Loucy (cell line): ENCODE measurements at regions not wholly inside any gene's neighbourhood (a gene's known extent, or its start where the extent isn't known, plus 50 kb on each side); places are given as distances from the start of the nearest gene placed in this dataset.

Source experiments
- EZH2phosphoT487 ChIP-seq: fragments of 200-600 bp; IDR thresholded peaks from 2 replicates; pipeline ENCODE4 v1.6.1; 2018; ENCODE audit warnings: antibody characterized with exemption, mild to moderate bottlenecking, moderate library complexity, borderline replicate concordance
- TF ChIP-seq, protein P1 (sequence below): fragments of 200-600 bp; sonication (generic); conservative IDR thresholded peaks from 2 replicates; pipeline ENCODE4 v1.5.1; 2014; ENCODE audit warnings: mild to moderate bottlenecking, antibody characterized with exemption, low read length

DNA sequence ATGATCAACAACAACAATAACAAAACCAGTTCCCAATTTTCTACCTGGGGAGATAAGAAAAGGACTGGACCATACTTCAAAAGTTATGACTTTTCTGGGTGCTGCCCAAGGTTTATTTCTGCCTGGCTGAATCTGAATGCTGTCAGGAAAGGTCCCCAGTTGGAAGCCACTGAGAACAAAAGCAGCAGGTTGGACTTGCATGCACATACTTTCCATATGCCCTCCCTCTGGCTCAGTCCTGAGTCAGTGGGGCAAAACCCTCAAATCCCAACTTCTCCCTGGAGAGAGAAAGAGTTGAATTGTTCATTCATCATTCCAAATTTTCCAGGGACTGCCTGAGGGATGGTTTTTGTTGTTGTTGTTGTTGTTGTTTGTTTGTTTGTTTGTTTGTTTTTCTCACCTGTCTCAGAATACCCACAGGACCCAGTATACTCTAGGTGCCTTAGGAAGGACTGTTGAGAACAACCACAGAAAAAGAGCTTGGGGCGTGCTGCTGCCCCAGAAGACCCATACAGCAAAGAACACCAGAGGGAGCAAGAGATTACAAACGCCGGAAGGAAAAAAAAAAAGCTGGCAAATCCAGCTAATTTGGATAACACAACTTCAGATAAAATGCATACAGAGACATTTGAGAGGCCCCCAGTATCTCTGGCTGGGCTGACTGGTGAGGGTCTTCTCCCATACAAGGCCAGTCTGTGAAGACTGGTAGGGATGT lies 138.9 kb upstream of the INPP4B start:
- TF ChIP-seq, protein P1, sequence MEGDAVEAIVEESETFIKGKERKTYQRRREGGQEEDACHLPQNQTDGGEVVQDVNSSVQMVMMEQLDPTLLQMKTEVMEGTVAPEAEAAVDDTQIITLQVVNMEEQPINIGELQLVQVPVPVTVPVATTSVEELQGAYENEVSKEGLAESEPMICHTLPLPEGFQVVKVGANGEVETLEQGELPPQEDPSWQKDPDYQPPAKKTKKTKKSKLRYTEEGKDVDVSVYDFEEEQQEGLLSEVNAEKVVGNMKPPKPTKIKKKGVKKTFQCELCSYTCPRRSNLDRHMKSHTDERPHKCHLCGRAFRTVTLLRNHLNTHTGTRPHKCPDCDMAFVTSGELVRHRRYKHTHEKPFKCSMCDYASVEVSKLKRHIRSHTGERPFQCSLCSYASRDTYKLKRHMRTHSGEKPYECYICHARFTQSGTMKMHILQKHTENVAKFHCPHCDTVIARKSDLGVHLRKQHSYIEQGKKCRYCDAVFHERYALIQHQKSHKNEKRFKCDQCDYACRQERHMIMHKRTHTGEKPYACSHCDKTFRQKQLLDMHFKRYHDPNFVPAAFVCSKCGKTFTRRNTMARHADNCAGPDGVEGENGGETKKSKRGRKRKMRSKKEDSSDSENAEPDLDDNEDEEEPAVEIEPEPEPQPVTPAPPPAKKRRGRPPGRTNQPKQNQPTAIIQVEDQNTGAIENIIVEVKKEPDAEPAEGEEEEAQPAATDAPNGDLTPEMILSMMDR, result peak; percentile 55
- TF ChIP-seq EZH2phosphoT487, result no peak
